Left ventricle myocardium superior (tissue), 1 donor: ENCODE measurements at regions not wholly inside any gene's neighbourhood (a gene's known extent, or its start where the extent isn't known, plus 50 kb on each side); places are given as distances from the start of the nearest gene placed in this dataset.

Experiments used
- ATAC-seq: fragments of 200-7000 bp; cut with Tn5 transposase; one replicate; pipeline ENCODE4 v1.9.1; 2020; ENCODE audit warnings: mild to moderate bottlenecking, moderate library complexity
- DNase-seq: peaks from one replicate; pipeline ENCODE4 v3.0.0-alpha.2; 2020
- intact Hi-C: fragments of 100-400 bp; cut with micrococcal nuclease; formaldehyde crosslinking; loops from one replicate; pipeline ENCODE4 v1.11.0; 2022
- donor health status: DM: no; HTN: yes; CAD: no; lungs with severe emphysema.

DNA sequence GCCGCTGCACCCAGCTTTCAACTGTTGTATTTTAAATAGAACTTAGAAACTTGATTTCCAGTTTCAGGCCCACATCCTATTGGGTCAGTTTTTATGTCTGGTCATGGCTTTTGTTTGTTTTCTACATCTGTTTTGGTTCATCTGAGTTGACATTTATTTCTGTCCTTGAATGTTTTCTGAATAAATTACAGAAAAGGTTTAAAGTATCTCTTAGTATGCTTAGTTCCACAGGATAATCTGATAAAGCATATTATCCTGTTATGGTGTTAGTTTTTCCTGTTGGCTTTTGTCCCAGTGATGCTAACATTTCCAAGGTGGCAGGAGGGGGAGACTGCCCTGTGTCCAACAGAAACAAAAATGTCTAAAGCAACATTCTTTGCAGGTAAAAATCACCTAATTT is 733.2 kb downstream of the INHBA start:
- intact Hi-C loops = no loop called here
- ATAC-seq (no peak), DNase-seq (no peak)

DNA sequence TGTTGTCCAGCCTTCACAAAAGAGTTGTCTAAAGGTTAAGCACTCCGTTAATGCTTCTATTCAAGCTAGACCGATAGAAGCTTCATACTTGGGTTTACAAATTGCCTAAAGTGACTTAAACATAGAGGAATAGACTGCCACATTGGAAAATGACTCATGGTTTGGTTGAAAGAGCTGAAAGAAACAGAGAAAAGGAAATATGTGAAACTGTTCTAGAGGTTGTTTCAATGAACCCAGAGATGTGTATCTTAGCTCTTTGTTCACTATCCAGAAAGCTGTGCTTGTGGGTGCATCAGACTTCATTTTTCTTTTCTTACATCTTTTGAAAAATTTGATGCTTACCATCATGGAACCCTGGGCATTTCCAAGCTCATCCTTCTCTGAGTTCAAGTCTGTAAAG is 736.2 kb downstream of the INHBA start:
- ATAC-seq = no peak
- DNase-seq = no peak
- intact Hi-C loops = no loop called here

DNA sequence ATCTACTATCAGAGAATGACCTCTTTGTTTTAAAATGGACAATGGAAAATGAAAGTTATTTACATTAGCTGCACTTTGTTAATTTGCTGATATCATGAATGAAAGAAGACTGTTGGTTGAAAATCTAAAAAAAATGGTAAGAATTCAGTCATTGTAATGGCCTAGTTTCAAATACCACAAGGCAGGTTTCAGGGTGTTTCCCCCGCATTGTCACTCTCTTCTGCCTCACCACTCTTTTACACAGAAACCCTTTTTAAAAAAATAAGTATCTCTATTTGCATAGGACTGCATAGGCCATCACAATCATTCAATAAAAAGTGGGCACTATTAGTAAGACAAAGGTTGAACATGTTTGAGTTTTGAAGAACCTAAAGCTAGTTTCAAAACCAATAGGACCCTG is 737.1 kb downstream of the INHBA start:
- ATAC-seq = no peak
- intact Hi-C loops = no loop called here
- DNase-seq = no peak

DNA sequence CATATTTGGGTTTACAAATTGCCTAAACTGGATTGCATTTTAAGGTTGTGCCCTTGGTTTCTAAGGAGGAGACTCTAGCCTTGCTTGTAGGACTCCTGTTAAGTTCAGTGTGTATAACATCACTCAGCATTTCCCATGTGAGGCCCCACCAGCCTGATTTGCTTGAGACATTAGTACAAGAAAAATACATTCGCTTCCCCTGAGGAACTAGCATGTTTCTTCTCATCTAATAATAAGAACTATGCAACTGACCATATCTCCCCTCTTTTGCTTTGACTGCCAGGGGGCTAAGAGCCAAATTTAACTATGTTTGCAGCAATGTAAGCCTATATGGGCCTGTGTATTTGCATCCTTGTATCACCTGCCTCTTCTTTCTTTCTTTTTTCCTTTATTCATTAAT is 737.9 kb downstream of the INHBA start:
- DNase-seq = no peak
- no peak for ATAC-seq
- intact Hi-C loops = no loop called here

DNA sequence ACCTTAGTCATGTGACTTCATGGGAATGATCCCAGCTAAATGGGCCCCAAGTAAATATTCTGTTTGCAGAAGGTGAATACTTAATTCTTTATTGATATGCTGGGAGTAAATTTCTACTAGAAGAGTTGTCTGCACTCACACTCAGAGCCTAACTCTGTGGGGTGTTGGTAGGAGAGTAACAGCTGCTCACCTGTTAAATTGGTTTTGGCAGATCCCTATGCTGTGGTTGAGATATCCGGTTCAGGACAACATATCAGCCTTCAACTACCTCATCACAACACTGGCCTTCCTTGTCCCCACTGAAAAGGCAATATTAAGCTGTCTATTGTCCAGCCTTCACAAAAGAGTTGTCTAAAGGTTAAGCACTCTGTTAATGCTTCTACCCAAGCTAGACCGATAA is 738.3 kb downstream of the INHBA start:
- no peak for ATAC-seq
- intact Hi-C loops = no loop called here
- DNase-seq = no peak

DNA sequence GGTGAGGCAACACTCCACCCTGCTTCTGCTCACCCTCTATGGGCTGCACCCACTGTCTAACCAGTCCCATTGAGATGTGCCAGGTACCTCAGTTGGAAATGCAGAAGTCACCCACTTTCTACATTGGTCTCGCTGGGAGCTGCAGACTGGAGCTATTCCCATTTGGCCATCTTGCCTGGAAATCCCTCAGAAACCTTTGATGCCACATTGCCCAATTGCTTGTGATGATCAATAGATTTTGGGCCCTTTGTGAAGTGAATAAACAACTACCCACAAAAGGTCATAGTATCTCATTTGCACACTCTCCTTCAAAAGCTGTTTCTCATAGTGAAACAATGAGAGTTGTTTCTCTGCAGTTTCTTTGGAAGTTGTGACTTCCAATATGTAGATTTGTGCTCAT is 742.9 kb downstream of the INHBA start:
- ATAC-seq (no peak), DNase-seq (no peak)
- intact Hi-C loops = no loop called here

DNA sequence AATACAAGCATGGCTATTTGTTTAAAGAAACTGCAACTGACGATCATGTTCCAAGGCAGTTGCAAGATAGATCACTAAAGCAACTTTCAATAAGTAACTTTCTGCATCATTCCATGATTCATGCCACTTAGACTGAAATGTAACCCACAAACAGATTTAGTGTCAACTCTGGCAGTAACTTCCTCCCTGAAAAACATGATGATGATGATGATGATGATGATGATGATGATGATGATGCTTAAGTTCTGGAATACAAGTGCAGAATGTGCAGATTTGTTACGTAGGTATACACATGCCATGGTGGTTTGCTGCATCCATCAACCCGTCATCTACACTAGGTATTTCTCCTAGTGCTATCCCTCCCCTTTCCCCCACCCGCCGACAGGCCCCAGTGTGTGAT is 754.7 kb downstream of the INHBA start:
- ATAC-seq = no peak
- DNase-seq = no peak
- intact Hi-C loops = no loop called here

DNA sequence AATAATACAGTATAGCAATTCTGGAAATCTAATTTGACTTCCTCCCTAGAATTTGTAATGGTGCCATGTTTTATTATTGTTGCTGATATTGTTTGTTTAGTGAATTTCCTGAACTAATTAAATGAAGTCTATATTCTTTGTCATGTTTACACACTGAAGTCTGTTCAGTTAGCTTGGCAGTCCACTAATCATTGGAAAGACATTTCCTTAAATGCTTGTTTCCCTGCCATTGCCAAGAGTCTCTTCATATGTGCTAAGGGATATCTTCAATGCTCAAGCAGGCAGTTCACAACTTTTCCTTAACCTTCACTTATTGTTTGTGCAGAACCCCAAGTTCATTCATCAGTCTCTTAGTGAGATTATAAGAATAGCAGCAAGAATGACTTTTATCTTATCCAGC is 755.3 kb downstream of the INHBA start:
- intact Hi-C loops = no loop called here
- no peak for ATAC-seq
- no peak for DNase-seq

DNA sequence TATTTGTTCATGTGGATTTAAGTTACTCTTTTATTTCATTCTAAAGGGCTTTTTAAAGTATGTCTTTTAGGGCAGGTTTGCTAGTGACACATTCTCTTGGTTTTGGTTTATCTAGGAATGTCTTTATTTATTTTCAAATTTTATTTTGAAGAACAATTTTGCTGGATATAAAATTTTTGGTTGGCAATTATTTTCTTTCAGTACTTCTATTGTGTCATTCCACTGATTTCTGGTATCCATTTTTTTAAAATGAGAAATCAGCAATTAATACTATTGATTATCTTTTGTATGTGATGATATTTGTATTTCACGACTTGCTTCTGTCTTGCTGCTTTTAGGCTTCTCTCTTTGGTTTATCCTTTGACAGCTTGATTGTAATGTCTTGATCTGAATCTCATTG is 756.3 kb downstream of the INHBA start:
- no peak for ATAC-seq
- intact Hi-C loops = no loop called here
- DNase-seq = no peak

DNA sequence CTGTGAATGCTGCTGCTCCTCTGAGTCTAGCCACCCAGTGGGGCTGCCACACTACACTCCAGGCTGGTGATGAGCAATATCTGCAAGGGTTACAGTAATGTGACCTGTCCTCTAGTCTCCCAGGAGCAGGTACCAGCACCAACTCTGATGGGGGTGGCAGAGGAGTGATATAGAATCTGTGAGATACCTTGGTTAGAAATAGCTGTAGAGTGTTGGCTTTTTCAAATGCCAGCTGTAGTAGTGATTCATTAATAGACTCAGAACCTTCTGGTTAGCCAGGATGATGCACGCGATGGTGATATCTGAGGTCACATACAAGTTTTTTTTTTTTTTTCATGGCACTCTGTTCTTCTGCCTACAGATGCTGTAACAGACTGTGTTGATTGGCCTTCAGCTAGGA is 757.1 kb downstream of the INHBA start:
- intact Hi-C loops = no loop called here
- no peak for ATAC-seq
- DNase-seq = no peak

DNA sequence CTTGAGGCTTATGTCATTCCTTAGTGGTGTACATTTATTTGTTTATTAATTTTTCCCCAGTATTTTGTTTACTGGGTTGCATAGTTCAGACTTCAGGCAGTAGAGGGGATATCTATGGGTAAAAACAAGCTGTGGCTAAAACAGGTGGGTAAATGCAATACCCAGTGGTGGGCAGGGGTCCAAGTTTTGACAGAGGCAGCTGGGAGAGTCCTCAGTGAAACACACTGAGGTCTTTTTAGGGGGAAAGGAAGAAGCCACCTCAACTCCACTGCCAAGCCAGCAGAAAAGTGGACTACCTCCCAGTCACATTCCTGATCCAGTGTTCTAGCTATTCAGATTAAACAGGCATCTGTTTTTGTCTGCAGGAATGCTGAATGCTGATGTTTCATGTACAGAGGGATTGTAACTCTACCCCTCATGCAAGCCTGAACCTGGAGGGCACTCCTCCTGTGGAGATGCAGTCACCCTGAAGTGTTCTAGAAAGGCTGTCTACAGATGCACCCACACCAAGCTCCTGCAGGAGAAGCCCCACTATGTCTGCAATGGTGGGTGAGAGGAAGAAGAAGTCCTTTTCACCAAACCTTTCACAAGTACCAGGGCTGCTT is 757.8 kb downstream of the INHBA start:
- intact Hi-C loops = no loop called here
- ATAC-seq (no peak), DNase-seq (no peak)

DNA sequence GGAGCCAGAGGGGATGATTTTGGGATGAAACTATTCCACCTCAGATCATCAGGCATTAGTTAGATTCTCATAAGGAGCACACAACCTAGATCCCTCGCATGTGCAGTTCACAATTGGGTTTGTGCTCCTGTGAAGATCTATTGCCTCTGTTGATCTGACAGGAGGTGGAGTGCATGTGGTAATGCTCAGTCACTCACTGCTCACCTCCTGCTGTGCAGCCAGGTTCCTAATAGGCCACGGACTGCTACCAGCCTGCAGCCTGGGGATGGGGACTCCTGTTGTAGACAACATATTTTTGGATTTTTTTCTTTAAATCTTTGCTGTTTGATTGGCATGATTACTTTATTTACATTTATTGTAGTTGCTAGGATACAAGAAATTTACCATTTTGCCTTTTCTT is 765.0 kb downstream of the INHBA start:
- intact Hi-C loops = no loop called here
- ATAC-seq (no peak), DNase-seq (no peak)

DNA sequence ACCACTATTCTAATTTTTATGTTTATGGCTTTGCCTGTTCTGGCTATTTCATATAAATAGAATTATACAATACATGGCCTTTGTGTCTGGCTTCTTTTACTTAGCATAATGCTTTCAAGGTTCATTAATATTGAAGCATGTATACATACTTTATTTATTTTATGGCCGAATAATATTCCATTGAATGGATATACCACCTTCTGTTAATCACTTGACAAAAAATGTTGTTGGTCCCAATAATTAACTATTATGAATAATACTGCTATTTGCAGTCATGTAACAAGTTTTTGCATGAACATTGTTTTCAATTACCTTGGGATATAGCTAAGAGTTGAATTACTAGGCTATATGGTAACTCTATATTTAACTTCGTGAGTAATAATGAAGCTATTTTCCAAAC is 767.5 kb downstream of the INHBA start:
- intact Hi-C loops = no loop called here
- no peak for DNase-seq
- no peak for ATAC-seq

DNA sequence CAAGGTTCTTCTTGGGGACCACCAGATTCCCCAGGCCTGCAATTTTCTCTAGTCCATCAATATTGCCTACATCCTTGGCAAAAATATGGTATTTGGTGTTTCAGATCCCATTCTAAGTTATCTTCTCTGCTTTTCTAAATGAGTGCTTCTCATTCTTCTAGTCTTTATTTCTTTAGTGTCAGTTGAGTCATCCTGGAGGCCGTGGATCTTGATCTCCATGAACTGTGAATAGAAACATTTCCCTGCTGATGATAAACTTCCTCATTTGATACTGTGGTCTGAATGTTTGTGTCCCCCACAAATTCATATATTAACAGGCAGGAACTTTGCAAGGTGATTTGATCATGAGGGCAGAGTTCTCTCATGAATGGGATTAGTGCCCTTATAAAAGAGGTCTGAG is 779.3 kb downstream of the INHBA start:
- intact Hi-C loops = no loop called here
- no peak for DNase-seq
- no peak for ATAC-seq

DNA sequence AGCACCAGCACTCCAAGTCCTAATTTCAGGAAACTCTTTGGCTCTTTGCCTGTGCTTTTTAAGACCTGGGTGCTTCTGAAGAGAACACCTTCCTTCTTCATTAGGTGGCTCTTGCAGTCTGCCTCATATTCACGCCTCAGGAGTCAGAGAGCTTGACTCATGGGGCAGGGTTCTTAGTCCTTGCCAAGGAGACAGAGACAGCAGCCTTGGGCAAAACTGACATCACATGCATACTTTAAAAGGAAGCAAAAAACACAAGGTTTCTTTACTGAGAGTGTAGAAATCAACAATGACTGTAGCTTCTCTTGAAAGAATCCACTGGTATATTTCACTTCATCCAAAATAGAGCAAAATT is 780.6 kb downstream of the INHBA start:
- intact Hi-C loops = no loop called here
- ATAC-seq (no peak), DNase-seq (no peak)

DNA sequence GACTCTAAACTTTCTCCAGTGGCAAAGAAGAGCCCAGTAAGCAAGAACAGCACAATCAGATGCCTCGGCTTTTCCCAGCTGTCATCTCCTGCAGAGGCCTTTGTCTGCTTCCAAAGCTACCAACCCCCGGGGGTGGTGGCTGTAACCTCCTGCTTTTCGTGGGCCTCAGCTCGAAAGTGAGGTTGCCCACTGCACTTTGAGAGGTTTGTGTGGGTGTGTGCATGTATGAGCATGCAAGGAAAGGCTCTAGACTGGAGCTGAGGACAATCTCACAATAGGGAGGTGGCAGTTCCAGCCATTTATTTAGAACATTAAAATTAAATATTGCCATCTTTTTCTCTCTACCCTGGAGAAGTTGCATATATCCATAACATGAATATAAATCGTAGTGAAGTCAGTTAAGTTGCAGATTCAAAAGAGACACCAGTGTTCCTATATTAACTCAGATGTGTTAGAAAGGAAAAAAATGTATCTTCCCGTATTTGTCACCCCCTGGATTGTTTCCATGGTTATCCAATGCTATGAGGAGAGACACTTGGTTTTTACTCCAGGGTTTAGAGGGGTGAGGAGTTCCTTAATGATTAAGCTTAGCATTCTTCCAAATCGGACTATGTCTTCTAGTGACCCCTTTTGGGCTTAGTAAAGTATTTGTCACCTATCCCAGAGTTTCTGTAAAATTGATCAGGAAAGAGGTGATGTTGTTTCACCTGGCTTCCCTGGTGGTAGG is 781.1 kb downstream of the INHBA start:
- no peak for ATAC-seq
- intact Hi-C loops = no loop called here
- no peak for DNase-seq

DNA sequence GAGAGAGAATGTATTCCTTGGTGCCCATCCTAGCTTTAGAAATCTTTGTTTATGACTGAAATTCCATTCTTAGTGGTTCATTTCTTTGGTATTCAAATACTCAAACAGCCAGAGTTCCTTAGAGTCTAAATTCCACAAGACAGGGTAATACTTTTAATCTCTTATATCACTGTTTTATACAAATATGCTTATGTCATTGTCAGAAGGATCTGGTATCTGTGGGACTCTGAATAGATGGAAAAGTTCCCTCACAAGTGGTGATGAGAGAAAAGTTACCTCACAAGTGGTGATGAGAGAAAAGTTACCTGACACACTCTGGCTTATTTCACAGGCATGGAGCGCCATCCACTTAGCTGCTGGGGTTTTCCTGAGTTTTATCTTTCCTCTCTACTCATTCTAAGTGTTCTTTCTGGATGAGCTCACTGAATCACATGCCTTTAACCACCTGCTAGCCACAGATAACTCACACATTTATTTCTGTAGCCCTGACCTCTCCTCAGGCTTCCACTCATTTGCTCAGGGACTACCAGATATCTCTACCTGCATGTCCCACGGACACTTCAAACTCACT is 784.0 kb downstream of the SUGCT start:
- ATAC-seq (peak; percentile 91), DNase-seq (no peak)
- intact Hi-C loops = no loop called here

DNA sequence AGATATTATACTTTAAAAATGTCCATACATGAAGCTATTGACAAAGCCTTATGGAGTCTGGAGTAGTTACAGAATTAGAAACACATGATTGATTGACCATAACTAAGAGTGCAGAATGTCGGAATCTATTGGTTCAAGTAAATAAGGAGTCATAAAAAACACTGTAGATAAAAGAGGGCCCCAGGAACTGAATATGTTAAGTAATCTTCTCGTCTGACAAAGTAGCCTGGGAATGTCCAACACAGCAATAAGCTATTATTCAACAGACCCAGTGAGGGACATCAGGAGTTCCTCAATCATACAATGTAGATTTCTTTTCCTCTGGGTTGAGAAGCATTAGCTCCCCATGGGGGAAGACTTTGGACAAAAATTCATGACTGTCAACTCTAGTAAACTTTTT is 782.0 kb downstream of the SUGCT start:
- ATAC-seq (no peak), DNase-seq (no peak)
- intact Hi-C loops = no loop called here

DNA sequence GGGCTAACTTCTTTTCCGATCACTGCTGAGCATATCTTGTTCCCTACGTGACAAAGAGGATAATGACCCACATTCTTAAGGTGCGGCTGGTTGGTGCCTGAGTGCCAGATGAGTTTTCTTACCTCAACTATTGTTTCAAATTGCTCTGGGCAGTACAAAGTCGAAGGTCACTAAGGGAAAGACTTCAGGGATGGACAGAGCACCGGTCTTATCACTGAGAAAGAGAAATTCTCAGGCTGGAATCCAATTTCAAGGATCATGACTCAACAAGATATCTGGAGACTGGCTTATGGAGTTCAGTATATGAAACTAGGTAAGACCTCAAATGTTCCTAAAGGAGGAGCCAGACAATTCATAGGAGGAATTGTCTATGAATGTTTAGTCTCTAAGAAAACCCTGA is 780.3 kb downstream of the SUGCT start:
- intact Hi-C loops = no loop called here
- no peak for ATAC-seq
- no peak for DNase-seq
